ENCODE measurements at regions not wholly inside any gene's neighbourhood (a gene's known extent, or its start where the extent isn't known, plus 50 kb on each side); places are given as distances from the start of the nearest gene placed in this dataset.

- TF ChIP-seq CTCF (IDR thresholded peaks at IDR 0.05) (no peak), ZFX (IDR thresholded peaks at IDR 0.05; ENCODE audit: borderline replicate concordance) (no peak)
These were observed 79.6 kb downstream of the VCX2 start for GRCh38 chrX:8091510-8091909.
